RWPE2 (cell line): ENCODE measurements at regions not wholly inside any gene's neighbourhood (a gene's known extent, or its start where the extent isn't known, plus 50 kb on each side); places are given as distances from the start of the nearest gene placed in this dataset.

Experiments
- ATAC-seq: fragments of 200-7000 bp; cut with Tn5 transposase; 3 replicates; pipeline ENCODE4 v1.9.1; 2021; ENCODE audit warnings: low read depth
- DNase-seq: peaks from one replicate; pipeline ENCODE4 v3.0.0-alpha.2; 2020; ENCODE audit warnings: low spot score
- H3K27ac ChIP-seq: fragments of 450-650 bp; 2 replicates; pipeline ENCODE4 v1.5.1; 2017; ENCODE audit warnings: mild to moderate bottlenecking; ENCODE audit not compliant: poor library complexity, severe bottlenecking
- H3K27me3 ChIP-seq: fragments of 250-450 bp; sonication (Bioruptor Pico); 2 replicates; pipeline ENCODE4 v1.5.1; 2021; ENCODE audit warnings: mild to moderate bottlenecking, moderate library complexity; ENCODE audit not compliant: insufficient read depth, poor library complexity, severe bottlenecking
- H3K36me3 ChIP-seq: fragments of 250-450 bp; sonication (Bioruptor Pico); 2 replicates; pipeline ENCODE4 v1.5.1; 2020; ENCODE audit warnings: low read depth, mild to moderate bottlenecking, moderate library complexity
- H3K4me1 ChIP-seq: fragments of 250-450 bp; sonication (Bioruptor Pico); 2 replicates; pipeline ENCODE4 v1.5.1; 2021; ENCODE audit warnings: mild to moderate bottlenecking, moderate library complexity; ENCODE audit not compliant: insufficient read depth, poor library complexity, severe bottlenecking
- H3K4me3 ChIP-seq: fragments of 250-450 bp; sonication (Bioruptor Pico); 2 replicates; pipeline ENCODE4 v1.5.1; 2021; ENCODE audit warnings: mild to moderate bottlenecking, moderate library complexity; ENCODE audit not compliant: severe bottlenecking
- H3K9me3 ChIP-seq: fragments of 250-450 bp; sonication (Bioruptor Pico); 2 replicates; pipeline ENCODE4 v1.5.1; 2021; ENCODE audit warnings: mild to moderate bottlenecking, moderate library complexity; ENCODE audit not compliant: severe bottlenecking
- TF ChIP-seq, protein P1 (sequence below): fragments of 450-650 bp; IDR thresholded peaks from one replicate; pipeline ENCODE4 v1.5.1; 2017; ENCODE audit warnings: mild to moderate bottlenecking, moderate library complexity; ENCODE audit not compliant: poor library complexity, severe bottlenecking

DNA sequence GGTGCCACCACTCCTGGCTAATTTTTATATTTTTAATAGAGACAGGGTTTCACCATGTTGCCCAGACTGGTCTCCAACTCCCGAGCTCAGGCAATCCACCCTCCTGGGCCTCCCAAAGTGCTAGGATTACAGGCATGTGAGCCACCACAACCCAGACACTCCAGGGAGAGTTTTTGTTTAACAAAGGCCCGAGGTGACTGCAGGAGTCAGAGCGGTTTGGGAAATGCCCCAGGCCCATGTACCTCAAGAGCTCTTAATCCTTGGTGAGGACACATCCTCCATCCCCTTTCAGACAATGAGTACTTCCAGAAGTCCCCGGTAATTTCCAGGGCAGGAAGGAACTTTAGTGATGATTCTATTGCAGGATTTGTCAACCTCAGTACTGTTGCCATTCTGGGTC, 176.0 kb downstream of the ESRRB start:
- no peaks in the 10 kb centered on the region for H3K36me3 ChIP-seq
- no peak overlapping the region for H3K4me3 ChIP-seq
- H3K27ac ChIP-seq = peak overlapping the region; percentile 96
- TF ChIP-seq, protein P1, sequence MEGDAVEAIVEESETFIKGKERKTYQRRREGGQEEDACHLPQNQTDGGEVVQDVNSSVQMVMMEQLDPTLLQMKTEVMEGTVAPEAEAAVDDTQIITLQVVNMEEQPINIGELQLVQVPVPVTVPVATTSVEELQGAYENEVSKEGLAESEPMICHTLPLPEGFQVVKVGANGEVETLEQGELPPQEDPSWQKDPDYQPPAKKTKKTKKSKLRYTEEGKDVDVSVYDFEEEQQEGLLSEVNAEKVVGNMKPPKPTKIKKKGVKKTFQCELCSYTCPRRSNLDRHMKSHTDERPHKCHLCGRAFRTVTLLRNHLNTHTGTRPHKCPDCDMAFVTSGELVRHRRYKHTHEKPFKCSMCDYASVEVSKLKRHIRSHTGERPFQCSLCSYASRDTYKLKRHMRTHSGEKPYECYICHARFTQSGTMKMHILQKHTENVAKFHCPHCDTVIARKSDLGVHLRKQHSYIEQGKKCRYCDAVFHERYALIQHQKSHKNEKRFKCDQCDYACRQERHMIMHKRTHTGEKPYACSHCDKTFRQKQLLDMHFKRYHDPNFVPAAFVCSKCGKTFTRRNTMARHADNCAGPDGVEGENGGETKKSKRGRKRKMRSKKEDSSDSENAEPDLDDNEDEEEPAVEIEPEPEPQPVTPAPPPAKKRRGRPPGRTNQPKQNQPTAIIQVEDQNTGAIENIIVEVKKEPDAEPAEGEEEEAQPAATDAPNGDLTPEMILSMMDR = no peak
- H3K4me1 ChIP-seq = peaks cover 20% of the 10 kb centered on the region
- no peak for DNase-seq
- no peak for ATAC-seq
- no peaks in the 10 kb centered on the region for H3K9me3 ChIP-seq
- no peaks in the 10 kb centered on the region for H3K27me3 ChIP-seq

DNA sequence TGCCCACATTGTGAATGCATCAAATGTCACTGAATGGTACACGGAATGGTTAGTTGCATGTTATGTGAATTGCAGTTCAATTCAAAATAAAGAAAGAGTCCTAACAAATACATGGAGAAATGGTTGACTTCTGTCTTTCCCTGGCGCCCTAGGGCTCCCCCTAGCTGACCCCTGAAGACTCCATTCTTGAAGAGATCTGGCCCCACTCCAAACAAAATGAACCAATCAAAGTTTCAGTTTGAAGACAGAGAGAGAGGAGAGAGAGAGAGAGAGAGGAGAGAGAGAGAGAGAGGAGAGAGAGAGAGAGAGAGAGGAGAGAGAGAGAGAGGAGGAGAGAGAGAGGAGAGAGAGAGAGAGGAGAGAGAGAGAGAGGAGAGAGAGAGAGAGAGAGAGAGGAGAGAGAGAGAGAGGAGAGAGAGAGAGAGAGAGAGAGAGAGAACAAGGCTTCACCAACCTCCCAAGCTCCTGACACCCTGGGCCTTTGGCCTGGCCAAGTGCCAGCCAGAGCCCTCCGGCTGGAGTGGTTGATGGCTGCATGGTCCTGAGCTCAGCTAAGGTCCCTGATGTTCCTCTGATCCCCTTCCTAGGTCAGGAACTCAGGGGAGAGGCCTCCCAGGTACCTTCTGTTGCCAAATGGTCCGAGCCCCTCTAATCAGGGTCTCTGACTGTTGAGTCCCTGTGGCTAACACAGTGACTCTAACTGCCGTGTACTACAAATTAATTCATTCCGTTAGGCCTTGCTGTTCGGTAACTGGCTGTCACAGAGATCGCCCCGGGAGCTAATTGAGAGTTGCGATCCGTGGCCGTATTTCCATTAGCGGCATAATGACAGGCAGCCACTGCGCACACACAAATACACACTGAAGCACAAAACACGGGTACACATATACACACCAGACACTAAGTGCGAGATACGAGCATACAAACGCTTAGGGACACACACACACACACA, 188.8 kb downstream of the ESRRB start:
- Histone ChIP-seq H3K27me3 (no peaks in the 10 kb centered on the region), H3K36me3 (no peaks in the 10 kb centered on the region), H3K4me1 (no peaks in the 10 kb centered on the region), H3K27ac (no peak overlapping the region), H3K4me3 (no peak overlapping the region), H3K9me3 (no peaks in the 10 kb centered on the region)
- TF ChIP-seq, protein P1 = no peak
- DNase-seq (no peak), ATAC-seq (no peak)

DNA sequence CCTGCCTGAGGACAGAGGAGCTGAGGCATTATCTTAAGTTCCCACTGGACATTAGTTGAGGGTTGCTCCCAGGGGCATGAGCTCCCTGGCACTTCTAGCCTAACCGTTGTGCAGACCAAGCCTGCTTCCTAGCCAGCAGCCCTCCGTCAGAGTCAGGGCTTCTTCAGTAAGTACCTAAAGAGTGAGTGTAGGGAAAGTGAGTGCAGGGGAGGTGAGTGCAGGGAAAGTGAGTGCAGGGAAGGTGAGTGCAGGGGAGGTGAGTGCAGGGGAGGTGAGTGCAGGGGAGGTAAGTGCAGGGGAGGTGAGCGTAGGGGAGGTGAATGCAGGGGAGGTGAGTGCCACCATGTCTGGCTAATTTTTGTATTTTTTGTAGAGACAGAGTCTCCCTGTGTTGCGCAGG, 190.5 kb downstream of the ESRRB start:
- Histone ChIP-seq H3K9me3 (no peaks in the 10 kb centered on the region), H3K27ac (no peak overlapping the region), H3K27me3 (no peaks in the 10 kb centered on the region), H3K4me3 (no peak overlapping the region), H3K36me3 (no peaks in the 10 kb centered on the region), H3K4me1 (no peaks in the 10 kb centered on the region)
- TF ChIP-seq, protein P1 = no peak
- DNase-seq (no peak), ATAC-seq (no peak; the same call in 2 of the 3 replicates)

DNA sequence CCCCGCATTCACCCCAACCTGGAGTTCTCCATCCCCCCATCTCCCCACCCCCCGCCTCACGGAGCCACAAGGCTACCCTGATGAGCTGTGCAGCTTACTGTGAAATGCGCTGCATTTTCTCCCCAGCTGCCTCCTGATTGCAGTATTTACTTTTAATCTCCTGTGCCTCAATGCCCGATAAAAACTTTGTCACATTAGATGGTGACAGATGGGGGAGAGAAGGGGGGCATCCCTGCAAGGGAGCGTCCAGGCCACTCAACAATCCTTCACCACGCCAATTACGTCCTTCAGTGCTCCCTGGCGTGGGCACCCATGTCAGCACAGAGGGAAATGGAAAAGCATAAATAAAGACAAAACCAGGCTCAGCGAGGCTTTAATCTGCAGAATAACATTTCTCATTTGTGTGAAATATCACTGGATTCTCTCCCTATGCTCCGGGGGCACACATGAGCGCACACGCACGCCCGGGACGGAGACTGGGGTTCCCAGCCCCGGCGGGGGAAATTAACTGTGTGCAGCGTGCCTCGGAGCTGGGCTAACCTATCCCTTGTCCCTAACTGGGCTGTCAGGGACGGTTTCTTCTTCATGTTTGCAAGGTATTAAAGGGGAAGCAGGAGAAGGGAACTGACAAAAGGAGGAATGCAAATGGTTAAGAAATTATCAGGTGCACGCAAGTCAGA, 186.7 kb upstream of the VASH1 start:
- Histone ChIP-seq H3K4me1 (no peaks in the 10 kb centered on the region), H3K27me3 (no peaks in the 10 kb centered on the region), H3K36me3 (no peaks in the 10 kb centered on the region), H3K9me3 (no peaks in the 10 kb centered on the region), H3K27ac (no peak overlapping the region), H3K4me3 (no peak overlapping the region)
- ATAC-seq = peak; percentile 19; the same call in 1 of the 3 replicates
- no peak for DNase-seq
- TF ChIP-seq, protein P1 = no peak
